ENCODE measurements at regions not wholly inside any gene's neighbourhood (a gene's known extent, or its start where the extent isn't known, plus 50 kb on each side); places are given as distances from the start of the nearest gene placed in this dataset.

DNA sequence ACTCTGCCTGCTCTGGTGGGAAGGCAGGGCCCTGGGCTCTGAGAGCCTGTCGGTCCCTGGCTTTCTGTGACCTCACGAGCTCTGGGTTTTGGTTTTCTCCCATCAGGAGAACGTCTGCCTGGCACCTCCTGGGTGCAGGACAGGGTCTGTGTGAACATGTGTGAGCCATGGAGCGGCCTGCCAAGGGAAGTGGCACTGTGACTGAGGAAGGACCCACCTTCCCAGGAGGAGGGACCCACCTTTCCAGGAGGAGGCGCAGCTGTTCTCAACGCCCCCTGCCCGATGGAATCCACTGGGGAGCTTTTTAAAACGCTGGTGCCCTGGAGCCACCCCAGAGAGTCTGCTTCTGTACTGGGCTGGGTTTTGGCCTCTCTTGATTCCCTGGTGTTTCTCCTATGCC is 168.7 kb downstream of the GLI2 start:
- TF ChIP-seq, protein P1, sequence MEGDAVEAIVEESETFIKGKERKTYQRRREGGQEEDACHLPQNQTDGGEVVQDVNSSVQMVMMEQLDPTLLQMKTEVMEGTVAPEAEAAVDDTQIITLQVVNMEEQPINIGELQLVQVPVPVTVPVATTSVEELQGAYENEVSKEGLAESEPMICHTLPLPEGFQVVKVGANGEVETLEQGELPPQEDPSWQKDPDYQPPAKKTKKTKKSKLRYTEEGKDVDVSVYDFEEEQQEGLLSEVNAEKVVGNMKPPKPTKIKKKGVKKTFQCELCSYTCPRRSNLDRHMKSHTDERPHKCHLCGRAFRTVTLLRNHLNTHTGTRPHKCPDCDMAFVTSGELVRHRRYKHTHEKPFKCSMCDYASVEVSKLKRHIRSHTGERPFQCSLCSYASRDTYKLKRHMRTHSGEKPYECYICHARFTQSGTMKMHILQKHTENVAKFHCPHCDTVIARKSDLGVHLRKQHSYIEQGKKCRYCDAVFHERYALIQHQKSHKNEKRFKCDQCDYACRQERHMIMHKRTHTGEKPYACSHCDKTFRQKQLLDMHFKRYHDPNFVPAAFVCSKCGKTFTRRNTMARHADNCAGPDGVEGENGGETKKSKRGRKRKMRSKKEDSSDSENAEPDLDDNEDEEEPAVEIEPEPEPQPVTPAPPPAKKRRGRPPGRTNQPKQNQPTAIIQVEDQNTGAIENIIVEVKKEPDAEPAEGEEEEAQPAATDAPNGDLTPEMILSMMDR (IDR thresholded peaks at IDR 0.05), result no peak
- TF ChIP-seq EP300 (IDR thresholded peaks at IDR 0.05) (no peak), POLR2A (IDR thresholded peaks at IDR 0.05) (no peak)
